ENCODE measurements at regions not wholly inside any gene's neighbourhood (a gene's known extent, or its start where the extent isn't known, plus 50 kb on each side); places are given as distances from the start of the nearest gene placed in this dataset.

DNA sequence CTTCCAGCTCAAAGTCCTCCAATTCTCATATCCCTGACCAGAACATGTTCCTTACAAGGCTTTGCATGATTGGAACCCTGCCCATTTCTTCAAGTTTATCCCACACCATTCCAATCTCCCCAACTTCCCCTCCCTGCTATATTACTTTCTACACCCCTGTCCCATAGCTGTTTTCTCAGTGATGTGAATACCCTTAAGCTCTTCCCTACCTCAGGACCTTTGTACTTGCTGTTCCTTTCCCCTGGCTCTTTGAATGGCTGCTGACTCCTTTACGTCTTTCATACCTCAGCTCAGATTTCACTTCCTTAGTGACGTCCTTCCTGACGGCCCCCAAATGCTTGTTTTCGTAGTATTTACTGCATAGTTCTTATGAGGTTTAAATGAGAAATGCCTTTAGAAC lies 166.2 kb upstream of the ZNF462 start:
- H3K4me1 ChIP-seq (replicated peaks in 1 of 4; ENCODE audit: control insufficient read depth in 3 of 4, insufficient read depth in 4 of 4, low read length in 3 of 4) = peaks cover 0 to 3% (median 0%) of the 10 kb centered on the region in 4 experiments; a peak in 3 of 7 replicates
- no peaks in the 10 kb centered on the region for H3K9me3 ChIP-seq (ENCODE audit: insufficient read depth in 2 of 2, low read depth in 1 of 2, low read length in 1 of 2)
- H4K5ac ChIP-seq (ENCODE audit: insufficient read length, low read depth, low read length) = no peak overlapping the region
- H3K27ac ChIP-seq (ENCODE audit: low read depth, low read length) = no peak overlapping the region
- no peak for DNase-seq (ENCODE audit: low read depth in 1 of 2, low spot score in 2 of 2)
- CTCF ChIA-PET (ENCODE audit: partially characterized antibody) = no interaction called here
- H2BK12ac ChIP-seq (ENCODE audit: low read depth, low read length) = peak overlapping the region; percentile 42
- no peak overlapping the region for H2AK5ac ChIP-seq (ENCODE audit: low read depth, low read length)
- H3K9ac ChIP-seq (replicated peaks in 1 of 4; ENCODE audit: extremely low read depth in 1 of 4, low read depth in 3 of 4, low read length in 3 of 4) = no peak overlapping the region
- H3K79me1 ChIP-seq (ENCODE audit: low read depth, low read length) = no peaks in the 10 kb centered on the region
- TF ChIP-seq JUN (IDR thresholded peaks at IDR 0.05; ENCODE audit: low read depth, low read length) = no peak
- 0 out of 2 replicates have a peak, but pooled peaks have one; percentile 51 for TF ChIP-seq KDM1A (IDR thresholded peaks at IDR 0.05; ENCODE audit: borderline replicate concordance, low read length)
- no peak overlapping the region for H2BK120ac ChIP-seq (replicated peaks; ENCODE audit: low read depth, low read length)
- H4K20me1 ChIP-seq (replicated peaks in 1 of 2; ENCODE audit: control insufficient read depth in 1 of 2, insufficient read depth in 2 of 2, low read length in 2 of 2) = no peaks in the 10 kb centered on the region
- no peaks in the 10 kb centered on the region for H3K27me3 ChIP-seq (replicated peaks in 1 of 4; ENCODE audit: control insufficient read depth in 3 of 4, extremely low read depth in 1 of 4, insufficient read depth in 3 of 4, low read length in 3 of 4)
- H2BK15ac ChIP-seq (ENCODE audit: low read length) = no peak overlapping the region
- no peak overlapping the region for H3K18ac ChIP-seq (ENCODE audit: extremely low read depth, low read length)
- H2AFZ ChIP-seq (ENCODE audit: low read length) = no peak overlapping the region
- no peak overlapping the region for H2BK20ac ChIP-seq (ENCODE audit: low read length)
- no peak overlapping the region for H3K4me2 ChIP-seq (ENCODE audit: insufficient read depth in 1 of 2, low read depth in 2 of 2, low read length in 2 of 2)
- no peak overlapping the region for H2BK5ac ChIP-seq (ENCODE audit: low read depth, low read length)
- FAIRE-seq = no peak
- no peaks in the 10 kb centered on the region for H3K36me3 ChIP-seq (ENCODE audit: control insufficient read depth in 2 of 4, insufficient read depth in 4 of 4, low read length in 3 of 4)
- 88% methylated on average over 4 of the region's 4 CpGs; no CpG with 5 or more reads in 1 of the 2 experiments for WGBS, 2 experiments (ENCODE audit: extremely low coverage in 1 of 2, insufficient coverage in 1 of 2, insufficient read length in 1 of 2, insufficient replicate concordance in 2 of 2, low coverage in 1 of 2, low lambda C conversion rate in 2 of 2, missing lambda C conversion rate in 1 of 2)
- no peak overlapping the region for H3K14ac ChIP-seq (ENCODE audit: insufficient read length)
- no peak overlapping the region for H3K4ac ChIP-seq (replicated peaks; ENCODE audit: insufficient read length, low read depth, low read length)
- H3K23ac ChIP-seq (ENCODE audit: insufficient read length) = no peak overlapping the region
- no peak overlapping the region for H4K91ac ChIP-seq (replicated peaks; ENCODE audit: insufficient read length, low read length)
- no peak overlapping the region for H3K4me3 ChIP-seq (ENCODE audit: extremely low read depth in 1 of 4, insufficient read depth in 2 of 4, low read depth in 3 of 4, low read length in 4 of 4)
- POLR2A ChIA-PET (ENCODE audit: partially characterized antibody) = no interaction called here
- no peaks in the 10 kb centered on the region for H3K23me2 ChIP-seq (ENCODE audit: low read depth, low read length)
- no peaks in the 10 kb centered on the region for H3K79me2 ChIP-seq (ENCODE audit: control insufficient read depth in 1 of 2, insufficient read depth in 2 of 2, low read length in 2 of 2)
- no peak overlapping the region for H4K8ac ChIP-seq (ENCODE audit: extremely low read depth, insufficient read depth, low read length)
- H3K56ac ChIP-seq (replicated peaks; ENCODE audit: insufficient read length, low read depth, low read length) = no peak overlapping the region

Measured in H1 (cell line).